Left ventricle myocardium inferior (tissue), 1 donor: ENCODE measurements at regions not wholly inside any gene's neighbourhood (a gene's known extent, or its start where the extent isn't known, plus 50 kb on each side); places are given as distances from the start of the nearest gene placed in this dataset.

ENCODE experiments used
- DNase-seq: peaks from one replicate; pipeline ENCODE4 v3.0.0-alpha.2; 2020
- H3K27ac ChIP-seq: fragments of 200-600 bp; replicated peaks from 2 replicates; pipeline ENCODE4 v1.8.0; 2021
- H3K27me3 ChIP-seq: fragments of 200-600 bp; 2 replicates; pipeline ENCODE4 v1.8.0; 2021; ENCODE audit warnings: low read depth
- H3K36me3 ChIP-seq: fragments of 200-600 bp; 2 replicates; pipeline ENCODE4 v1.8.0; 2021
- H3K4me1 ChIP-seq: fragments of 200-600 bp; 2 replicates; pipeline ENCODE4 v1.8.0; 2021
- H3K4me3 ChIP-seq: fragments of 200-600 bp; 2 replicates; pipeline ENCODE4 v1.8.0; 2021; ENCODE audit warnings: mild to moderate bottlenecking, moderate library complexity
- H3K9me3 ChIP-seq: fragments of 200-600 bp; replicated peaks from 2 replicates; pipeline ENCODE4 v1.8.0; 2021
- CTCF ChIP-seq: fragments of 200-600 bp; IDR thresholded peaks from 2 replicates; pipeline ENCODE4 v1.8.0; 2021; ENCODE audit warnings: antibody characterized with exemption, mild to moderate bottlenecking, borderline replicate concordance
- intact Hi-C: fragments of 100-400 bp; cut with micrococcal nuclease; formaldehyde crosslinking; loops from one replicate; pipeline ENCODE4 v1.11.0; 2022
- donor health status: DM: no; HTN: yes; CAD: no; lungs with severe emphysema.

GRCh38 chr12:113749433-113749815, 216.7 kb downstream of the RBM19 start:
- Histone ChIP-seq H3K4me3 (no peak overlapping the region), H3K9me3 (peaks cover 9% of the 10 kb centered on the region), H3K4me1 (no peaks in the 10 kb centered on the region), H3K27ac (no peak overlapping the region), H3K27me3 (peaks cover 93% of the 10 kb centered on the region), H3K36me3 (no peaks in the 10 kb centered on the region)
- no peak for TF ChIP-seq CTCF
- no peak for DNase-seq
- intact Hi-C loops = no loop called here

GRCh38 chr12:113748707-113749432, 217.3 kb downstream of the RBM19 start:
- no peaks in the 10 kb centered on the region for H3K4me1 ChIP-seq
- H3K9me3 ChIP-seq = peaks cover 9% of the 10 kb centered on the region
- H3K27me3 ChIP-seq = peaks cover 93% of the 10 kb centered on the region
- no peak overlapping the region for H3K27ac ChIP-seq
- no peaks in the 10 kb centered on the region for H3K36me3 ChIP-seq
- H3K4me3 ChIP-seq = no peak overlapping the region
- DNase-seq = no peak
- intact Hi-C loops = no loop called here
- TF ChIP-seq CTCF = no peak

GRCh38 chr12:113747017-113747416, 219.1 kb downstream of the RBM19 start:
- no peaks in the 10 kb centered on the region for H3K4me1 ChIP-seq
- H3K27me3 ChIP-seq = peaks cover 94% of the 10 kb centered on the region
- no peak for DNase-seq
- H3K4me3 ChIP-seq = no peak overlapping the region
- H3K27ac ChIP-seq = no peak overlapping the region
- peaks cover 9% of the 10 kb centered on the region for H3K9me3 ChIP-seq
- intact Hi-C loops = no loop called here
- H3K36me3 ChIP-seq = no peaks in the 10 kb centered on the region
- TF ChIP-seq CTCF = no peak

GRCh38 chr12:113744802-113745395, 221.2 kb downstream of the RBM19 start:
- H3K4me1 ChIP-seq = no peaks in the 10 kb centered on the region
- DNase-seq = no peak
- peaks cover 97% of the 10 kb centered on the region for H3K27me3 ChIP-seq
- H3K36me3 ChIP-seq = no peaks in the 10 kb centered on the region
- TF ChIP-seq CTCF = no peak
- no peak overlapping the region for H3K27ac ChIP-seq
- H3K9me3 ChIP-seq = no peaks in the 10 kb centered on the region
- intact Hi-C loops = no loop called here
- H3K4me3 ChIP-seq = no peak overlapping the region

- H3K27ac ChIP-seq = no peak overlapping the region
- H3K9me3 ChIP-seq = peaks cover 11% of the 10 kb centered on the region
- H3K4me1 ChIP-seq = no peaks in the 10 kb centered on the region
- H3K36me3 ChIP-seq = no peaks in the 10 kb centered on the region
- H3K4me3 ChIP-seq = no peak overlapping the region
- DNase-seq = no peak
- intact Hi-C loops = no loop called here
- peaks cover 96% of the 10 kb centered on the region for H3K27me3 ChIP-seq
- TF ChIP-seq CTCF = no peak
These were observed 223.3 kb downstream of the RBM19 start for GRCh38 chr12:113742801-113743200.
